ENCODE measurements at regions not wholly inside any gene's neighbourhood (a gene's known extent, or its start where the extent isn't known, plus 50 kb on each side); places are given as distances from the start of the nearest gene placed in this dataset. TPM values are rescaled to one million over a fixed set of nuclear protein-coding genes. Genes with fewer than 3 reads are reported as not detected.

Small RNA genes lying in the stretch of these regions (small RNA-seq; reads per million reads assigned to genes)
- not detected for gene MRPL57P1
